K562 (cell line): ENCODE measurements at regions not wholly inside any gene's neighbourhood (a gene's known extent, or its start where the extent isn't known, plus 50 kb on each side); places are given as distances from the start of the nearest gene placed in this dataset.

Source experiments
- ATAC-seq: fragments of 200-7000 bp; cut with Tn5 transposase; 3 replicates; pipeline ENCODE4 v1.9.1; 2020; ENCODE audit warnings: moderate library complexity
- BruUV-seq: library from RNA; stranded (reverse); fragments of 400-500 nt; replicated peaks from 2 replicates; lab custom pipeline; 2021; lab: Mats Ljungman, UMichigan
- CTCF ChIA-PET: fragments of 300-600 bp; formaldehyde crosslinking; extraction: SDS; loops from one replicate; lab custom pipeline; 2021; ENCODE audit warnings: low intra/inter-chr PET ratio; lab: Yijun Ruan, JAX
- POLR2A ChIA-PET: fragments of 300-600, 350-650 bp; sonication (Branson Sonifier 250); formaldehyde crosslinking; extraction: SDS; loops from one replicate; lab custom pipeline; 2021; ENCODE audit warnings: antibody characterized with exemption, inconsistent platforms; lab: Yijun Ruan, JAX
- DNase-seq, 4 experiments: peaks; one replicate each; pipeline versions ENCODE4 v3.0.0 to v3.0.0-alpha.2; 2011 to 2018; ENCODE audit warnings: low spot score in 3 of 4, mixed read lengths in 3 of 4; ENCODE audit errors: extremely low read depth in 1 of 4
- FAIRE-seq: peaks from 2 replicates; lab custom pipeline; 2011; peaks lifted over from hg19 to GRCh38; lab: Jason Lieb, UNC
- H2AFZ ChIP-seq: 2 replicates; pipeline ENCODE4 v1.6.0; 2011; ENCODE audit warnings: low read depth, low read length, control low read depth, inconsistent platforms
- H3K27ac ChIP-seq: fragments of 200-600 bp; 3 replicates; pipeline ENCODE4 v1.8.0; 2011; ENCODE audit warnings: low read depth, mild to moderate bottlenecking, control low read depth, inconsistent platforms, low read length, moderate library complexity, mixed read lengths; ENCODE audit errors: extremely low read depth
- H3K27me3 ChIP-seq, 2 experiments: fragments of 300-600 bp in 1 of 2; 2 replicates in 1 of 2; 3 replicates in 1 of 2; pipeline versions ENCODE4 v1.6.0 to v1.8.0; 2011; ENCODE audit warnings: inconsistent platforms in 2 of 2, low read length in 2 of 2, mild to moderate bottlenecking in 1 of 2, mixed read lengths in 1 of 2, moderate library complexity in 1 of 2; ENCODE audit not compliant: control insufficient read depth in 2 of 2, insufficient read depth in 2 of 2
- H3K36me3 ChIP-seq: fragments of 300-600 bp; 3 replicates; pipeline ENCODE4 v1.8.0; 2011; ENCODE audit warnings: mild to moderate bottlenecking, low read length, inconsistent platforms; ENCODE audit not compliant: control insufficient read depth, insufficient read depth
- H3K4me1 ChIP-seq, 2 experiments: fragments of 200-600 bp in 1 of 2; replicated peaks in 1 of 2; 2 replicates in 1 of 2; 3 replicates in 1 of 2; pipeline versions ENCODE4 v1.5.1 to v1.8.0; 2011; ENCODE audit warnings: inconsistent platforms in 2 of 2, low read length in 2 of 2, mild to moderate bottlenecking in 1 of 2, mixed read lengths in 1 of 2, moderate library complexity in 1 of 2; ENCODE audit not compliant: control insufficient read depth in 2 of 2, insufficient read depth in 2 of 2
- H3K4me2 ChIP-seq: 2 replicates; pipeline ENCODE4 v1.6.1; 2011; ENCODE audit warnings: low read length, control low read depth, inconsistent platforms, mixed read lengths; ENCODE audit not compliant: insufficient read depth
- H3K4me3 ChIP-seq: fragments of 200-600 bp; sonication (generic), shearing (Covaris generic); 2 replicates; pipeline ENCODE4 v1.5.1; 2016; ENCODE audit warnings: control low read depth, inconsistent platforms
- H3K79me2 ChIP-seq: fragments of 200-600 bp; 3 replicates; pipeline ENCODE4 v1.8.0; 2011; ENCODE audit warnings: low read length, inconsistent platforms; ENCODE audit not compliant: control insufficient read depth, insufficient read depth
- H3K9ac ChIP-seq, 2 experiments: 2 replicates each; pipeline versions ENCODE4 v1.6.0 to v1.6.1; 2011; ENCODE audit warnings: low read depth in 2 of 2, low read length in 2 of 2, control low read depth in 1 of 2, inconsistent platforms in 1 of 2, mild to moderate bottlenecking in 1 of 2, mixed read lengths in 1 of 2; ENCODE audit not compliant: insufficient read depth in 1 of 2
- H3K9me1 ChIP-seq: one replicate; pipeline ENCODE4 v1.6.0; 2011; ENCODE audit warnings: inconsistent platforms, mild to moderate bottlenecking, low read length, moderate library complexity; ENCODE audit not compliant: control insufficient read depth, insufficient read depth
- H3K9me3 ChIP-seq: replicated peaks from 2 replicates; pipeline ENCODE4 v1.5.1; 2011; ENCODE audit warnings: low read depth, low read length, inconsistent platforms; ENCODE audit not compliant: control insufficient read depth, insufficient read depth
- H4K20me1 ChIP-seq: replicated peaks from 2 replicates; pipeline ENCODE4 v1.6.1; 2011; ENCODE audit warnings: low read length, inconsistent platforms, mixed read lengths; ENCODE audit not compliant: control insufficient read depth, insufficient read depth
- BRF2 ChIP-seq: IDR thresholded peaks from 3 replicates; pipeline ENCODE4 v1.6.1; 2011; ENCODE audit warnings: borderline replicate concordance, mild to moderate bottlenecking; ENCODE audit not compliant: insufficient read length, insufficient read depth
- ELK1 ChIP-seq: sonication (generic); formaldehyde crosslinking; IDR thresholded peaks from 2 replicates; pipeline ENCODE4 v1.8.1; 2022; ENCODE audit warnings: missing genetic modification reagents
- ILK ChIP-seq: fragments of 450-650 bp; IDR thresholded peaks from 2 replicates; pipeline ENCODE4 v1.6.1; 2016; ENCODE audit warnings: missing genetic modification characterization, low read depth, mild to moderate bottlenecking, missing compliant biosample characterization, moderate library complexity, borderline replicate concordance
- POU5F1 ChIP-seq: fragments of 150-350 bp; IDR thresholded peaks from 2 replicates; pipeline ENCODE4 v1.6.1; 2014; ENCODE audit warnings: borderline replicate concordance, low read length, low read depth, mild to moderate bottlenecking; ENCODE audit not compliant: partially characterized antibody
- SREBF2 ChIP-seq: sonication (generic); formaldehyde crosslinking; IDR thresholded peaks from 2 replicates; pipeline ENCODE4 v1.4.0; 2020; ENCODE audit warnings: mild to moderate bottlenecking, missing genetic modification reagents
- YBX1 ChIP-seq: fragments of 450-650 bp; IDR thresholded peaks from 2 replicates; pipeline ENCODE4 v1.7.1; 2016; ENCODE audit warnings: mild to moderate bottlenecking
- ZBTB5 ChIP-seq: fragments of 450-650 bp; IDR thresholded peaks from 2 replicates; pipeline ENCODE4 v1.6.1; 2017; ENCODE audit warnings: antibody characterized with exemption
- ZBTB9 ChIP-seq: fragments of 450-650 bp; formaldehyde crosslinking; IDR thresholded peaks from 2 replicates; pipeline ENCODE4 v1.4.0; 2020; ENCODE audit warnings: mild to moderate bottlenecking, moderate library complexity
- ZNF431 ChIP-seq: sonication (generic); formaldehyde crosslinking; IDR thresholded peaks from 2 replicates; pipeline ENCODE4 v1.8.0; 2022; ENCODE audit warnings: mild to moderate bottlenecking, missing genetic modification reagents
- ZNF449 ChIP-seq: fragments of 250-450 bp; sonication (Bioruptor Pico); IDR thresholded peaks from 2 replicates; pipeline ENCODE4 v1.8.0; 2022; ENCODE audit warnings: moderate library complexity, mild to moderate bottlenecking, inconsistent platforms
- ZNF717 ChIP-seq: fragments of 250-450 bp; sonication (Bioruptor Pico); IDR thresholded peaks from 2 replicates; pipeline ENCODE4 v1.5.0; 2021
- ZNF764 ChIP-seq: fragments of 250-450 bp; sonication (Bioruptor Pico); IDR thresholded peaks from 2 replicates; pipeline ENCODE4 v1.4.0; 2020; ENCODE audit warnings: low read depth, mild to moderate bottlenecking, moderate library complexity
- WGBS: fragments of 100-300 bp; shearing (Covaris generic); methylation state at CpG from one replicate; pipeline ENCODE4 v1.1.6; 2016; ENCODE audit warnings: low coverage, mixed read lengths; ENCODE audit not compliant: insufficient coverage; ENCODE audit errors: missing lambda C conversion rate; 5-methylcytosine and 5-hydroxymethylcytosine counted together
- in situ Hi-C: fragments of 300-500 bp; cut with MboI; formaldehyde crosslinking; loops from 4 replicates; pipeline ENCODE4 v1.15.0; 2018; ENCODE audit warnings: inconsistent platforms, mixed read lengths
- intact Hi-C: fragments of 100-400 bp; cut with micrococcal nuclease; formaldehyde crosslinking; loops from 2 replicates; pipeline ENCODE4 v1.14.2; 2022

GRCh38 chr11:11740836-11741235 is 100.9 kb upstream of the USP47 start:
- BruUV-seq = no TSS peak
- H4K20me1 ChIP-seq = no peaks in the 10 kb centered on the region
- CTCF ChIA-PET = no interaction called here

More at GRCh38 chr11:11740836-11741235, 100.9 kb upstream of the USP47 start:
- DNase-seq (no peak), ATAC-seq (no peak), FAIRE-seq (no peak)
- POLR2A ChIA-PET = no interaction called here
- 0% methylated on average over 1 of the region's 1 CpG for WGBS
- Histone ChIP-seq H2AFZ (no peak overlapping the region), H3K27ac (no peak overlapping the region), H3K79me2 (no peaks in the 10 kb centered on the region), H3K9me1 (no peaks in the 10 kb centered on the region), H3K9me3 (no peaks in the 10 kb centered on the region), H3K4me1 (no peaks in the 10 kb centered on the region), H3K9ac (no peak overlapping the region), H3K4me2 (no peak overlapping the region), H3K36me3 (no peaks in the 10 kb centered on the region), H3K27me3 (peaks cover 0 to 2% of the 10 kb centered on the region in 2 experiments; a peak in 2 of 5 replicates), H3K4me3 (no peak overlapping the region)
- no peak for TF ChIP-seq ZNF431 (CRISPR knock-in tag)
- no peak for TF ChIP-seq SREBF2 (CRISPR knock-in tag)
- no peak for TF ChIP-seq ZNF717
- TF ChIP-seq ZBTB5 = no peak
- no peak for TF ChIP-seq YBX1
- no peak for TF ChIP-seq ZNF449 (CRISPR knock-in tag)
- no peak for TF ChIP-seq ILK (tag)
- no peak for TF ChIP-seq POU5F1
- no peak for TF ChIP-seq ELK1
- TF ChIP-seq ZNF764 (CRISPR knock-in tag) = no peak
- TF ChIP-seq ZBTB9 (CRISPR knock-in tag) = no peak
- TF ChIP-seq BRF2 = no peak
- in situ Hi-C loops = no loop called here
- intact Hi-C loops = no loop called here
